Mesenchymal stem cell (in vitro differentiated cells and primary cell): ENCODE measurements at regions not wholly inside any gene's neighbourhood (a gene's known extent, or its start where the extent isn't known, plus 50 kb on each side); places are given as distances from the start of the nearest gene placed in this dataset.

ENCODE experiments used
- DNase-seq: peaks from one replicate; pipeline ENCODE4 v3.0.0-alpha.2; 2013
- H2AFZ ChIP-seq: one replicate; pipeline ENCODE4 v1.6.1; 2013; ENCODE audit warnings: low read depth, mild to moderate bottlenecking, control low read depth, inconsistent platforms, low read length, moderate library complexity
- H2AK5ac ChIP-seq: 2 replicates; pipeline ENCODE4 v1.6.1; 2013; ENCODE audit warnings: low read length, moderate library complexity, mild to moderate bottlenecking, inconsistent platforms; ENCODE audit not compliant: severe bottlenecking
- H2BK120ac ChIP-seq: one replicate; pipeline ENCODE4 v1.6.1; 2013; ENCODE audit warnings: low read depth, mild to moderate bottlenecking, inconsistent platforms, low read length, moderate library complexity
- H2BK12ac ChIP-seq, 2 experiments: one replicate each; pipeline ENCODE4 v1.6.1; 2013; ENCODE audit warnings: inconsistent platforms in 2 of 2, low read length in 2 of 2, mild to moderate bottlenecking in 2 of 2, moderate library complexity in 2 of 2, control low read depth in 1 of 2
- H2BK15ac ChIP-seq: one replicate; pipeline ENCODE4 v1.6.1; 2013; ENCODE audit warnings: mild to moderate bottlenecking, low read depth, inconsistent platforms; ENCODE audit not compliant: poor library complexity, severe bottlenecking
- H2BK5ac ChIP-seq: 2 replicates; pipeline ENCODE4 v1.6.1; 2013; ENCODE audit warnings: low read depth, mild to moderate bottlenecking, low read length, control low read depth, inconsistent platforms; ENCODE audit not compliant: poor library complexity, severe bottlenecking
- H3K14ac ChIP-seq, 2 experiments: one replicate each; pipeline ENCODE4 v1.6.1; 2013; ENCODE audit warnings: inconsistent platforms in 2 of 2, low read length in 2 of 2, control low read depth in 1 of 2, mild to moderate bottlenecking in 1 of 2, moderate library complexity in 1 of 2
- H3K18ac ChIP-seq, 2 experiments: one replicate each; pipeline ENCODE4 v1.6.1; 2013; ENCODE audit warnings: inconsistent platforms in 2 of 2, low read length in 2 of 2, control low read depth in 1 of 2, low read depth in 1 of 2, mild to moderate bottlenecking in 1 of 2
- H3K23ac ChIP-seq, 2 experiments: one replicate each; pipeline ENCODE4 v1.6.1; 2013; ENCODE audit warnings: inconsistent platforms in 2 of 2, low read length in 2 of 2, mild to moderate bottlenecking in 2 of 2, moderate library complexity in 2 of 2, control low read depth in 1 of 2
- H3K27ac ChIP-seq: 2 replicates; pipeline ENCODE4 v1.5.1; 2013; ENCODE audit warnings: mild to moderate bottlenecking, moderate library complexity, low read length, control low read depth, inconsistent platforms; ENCODE audit not compliant: poor library complexity, severe bottlenecking
- H3K27me3 ChIP-seq, 2 experiments: 2 replicates each; pipeline versions ENCODE4 v1.6.1 to v1.7.0; 2013; ENCODE audit warnings: low read length in 2 of 2, mild to moderate bottlenecking in 2 of 2, moderate library complexity in 2 of 2, control low read depth in 1 of 2, inconsistent platforms in 1 of 2; ENCODE audit not compliant: control insufficient read depth in 1 of 2, insufficient read depth in 1 of 2
- H3K36me3 ChIP-seq, 2 experiments: 2 replicates each; pipeline versions ENCODE4 v1.6.1 to v1.7.0; 2013; ENCODE audit warnings: low read length in 2 of 2, control low read depth in 1 of 2, inconsistent platforms in 1 of 2, low read depth in 1 of 2, mild to moderate bottlenecking in 1 of 2; ENCODE audit not compliant: insufficient read depth in 2 of 2, control insufficient read depth in 1 of 2
- H3K4ac ChIP-seq, 2 experiments: one replicate each; pipeline ENCODE4 v1.6.1; 2013; ENCODE audit warnings: inconsistent platforms in 2 of 2, low read length in 2 of 2, mild to moderate bottlenecking in 2 of 2, moderate library complexity in 2 of 2, control low read depth in 1 of 2, low read depth in 1 of 2
- H3K4me1 ChIP-seq: 2 replicates; pipeline ENCODE4 v1.6.1; 2013; ENCODE audit warnings: low read depth, low read length, control low read depth; ENCODE audit not compliant: control insufficient read depth, insufficient read depth
- H3K4me2 ChIP-seq: 2 replicates; pipeline ENCODE4 v1.6.1; 2013; ENCODE audit warnings: low read length, mild to moderate bottlenecking, inconsistent platforms; ENCODE audit not compliant: poor library complexity, severe bottlenecking
- H3K4me3 ChIP-seq, 2 experiments: 2 replicates each; pipeline versions ENCODE4 v1.5.1 to v1.7.0; 2013; ENCODE audit warnings: low read length in 2 of 2, mild to moderate bottlenecking in 2 of 2, control low read depth in 1 of 2, low read depth in 1 of 2; ENCODE audit not compliant: insufficient read depth in 1 of 2
- H3K79me1 ChIP-seq: replicated peaks from 2 replicates; pipeline ENCODE4 v1.6.1; 2013; ENCODE audit warnings: mild to moderate bottlenecking, control low read depth, low read length, inconsistent platforms; ENCODE audit not compliant: poor library complexity, severe bottlenecking
- H3K9ac ChIP-seq: 2 replicates; pipeline ENCODE4 v1.7.0; 2013; ENCODE audit warnings: mild to moderate bottlenecking, low read length, moderate library complexity
- H3K9me3 ChIP-seq: 2 replicates; pipeline ENCODE4 v1.7.0; 2013; ENCODE audit warnings: mild to moderate bottlenecking, low read length; ENCODE audit not compliant: control insufficient read depth
- H4K8ac ChIP-seq: one replicate; pipeline ENCODE4 v1.6.1; 2013; ENCODE audit warnings: inconsistent platforms, mild to moderate bottlenecking, low read length, moderate library complexity
- H4K91ac ChIP-seq: one replicate; pipeline ENCODE4 v1.6.1; 2013; ENCODE audit warnings: mild to moderate bottlenecking, low read length, inconsistent platforms
- WGBS: methylation state at CpG from one replicate; pipeline ENCODE4 v1.1.7; 2013; ENCODE audit warnings: mixed read lengths; 5-methylcytosine and 5-hydroxymethylcytosine counted together

DNA sequence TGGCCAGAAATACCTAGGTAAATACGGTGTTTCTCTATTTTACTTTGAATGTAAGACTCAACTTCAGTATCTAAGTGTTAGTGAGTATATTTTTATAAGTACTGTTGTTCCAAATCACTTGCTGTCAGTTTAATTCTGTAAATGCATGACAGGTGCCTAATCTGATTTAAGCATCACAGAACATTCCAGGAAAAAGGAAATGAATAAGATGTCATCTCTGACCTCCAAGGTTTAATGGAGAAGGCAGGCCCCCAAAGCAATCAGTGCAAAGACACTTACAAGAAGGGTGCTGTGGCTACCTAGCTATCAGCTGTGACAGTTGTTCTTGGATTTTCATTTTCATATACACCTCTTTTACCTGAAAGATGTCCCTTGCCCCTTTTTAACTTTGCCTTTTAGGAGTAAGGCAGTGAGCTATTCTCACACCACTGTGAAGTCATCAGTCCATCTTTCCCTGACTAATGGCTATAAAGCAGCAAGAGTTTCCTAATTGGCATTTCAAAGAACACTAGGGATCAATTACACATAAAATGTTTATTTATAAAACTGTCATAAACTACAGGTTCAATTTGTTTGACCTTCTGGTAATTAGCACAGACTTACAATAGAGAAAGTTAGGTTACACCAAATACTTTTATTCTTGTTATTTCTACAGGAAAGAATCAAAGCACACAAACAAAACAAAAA lies 427.6 kb downstream of the SPRY2 start:
- no peak overlapping the region for H3K18ac ChIP-seq

DNA sequence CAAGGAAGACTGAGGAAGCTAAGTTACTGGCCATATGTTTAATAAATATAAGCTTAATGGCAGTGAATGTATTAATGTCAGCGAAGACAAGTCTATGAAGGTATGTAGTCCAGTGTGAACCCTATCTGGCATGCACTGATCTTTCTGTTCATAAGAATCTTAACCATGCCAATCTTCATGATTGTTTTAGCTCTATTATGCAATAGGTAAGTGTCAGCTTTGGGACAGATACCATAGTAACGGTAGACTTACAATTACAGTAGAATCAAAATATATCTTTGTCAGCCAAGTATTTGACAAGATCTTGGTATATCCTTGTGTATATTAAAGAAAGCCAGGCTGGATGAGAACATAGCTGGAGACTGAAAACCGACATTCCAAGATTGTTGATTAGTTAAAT lies 428.5 kb downstream of the SPRY2 start:
- Histone ChIP-seq H3K9me3 (no peaks in the 10 kb centered on the region), H3K27ac (no peak overlapping the region), H3K18ac (no peak overlapping the region)

More for the DNA sequence above, 427.6 kb downstream of the SPRY2 start:
- Histone ChIP-seq H4K8ac (no peak overlapping the region), H4K91ac (no peak overlapping the region), H3K4me1 (peaks cover 2% of the 10 kb centered on the region), H2BK120ac (no peak overlapping the region), H3K4me2 (no peak overlapping the region), H2AFZ (no peak overlapping the region), H3K27ac (no peak overlapping the region), H2BK15ac (no peak overlapping the region), H2BK5ac (no peak overlapping the region), H3K27me3 (no peaks in the 10 kb centered on the region), H2AK5ac (no peak overlapping the region), H3K9me3 (no peaks in the 10 kb centered on the region), H2BK12ac (no peak overlapping the region), H3K36me3 (no peaks in the 10 kb centered on the region), H3K14ac (no peak overlapping the region), H3K4me3 (no peak overlapping the region), H3K9ac (no peak overlapping the region), H3K23ac (no peak overlapping the region), H3K79me1 (no peaks in the 10 kb centered on the region), H3K4ac (no peak overlapping the region)
- no CpG with 5 or more reads among the region's 1 CpG for WGBS
- DNase-seq = no peak

DNA sequence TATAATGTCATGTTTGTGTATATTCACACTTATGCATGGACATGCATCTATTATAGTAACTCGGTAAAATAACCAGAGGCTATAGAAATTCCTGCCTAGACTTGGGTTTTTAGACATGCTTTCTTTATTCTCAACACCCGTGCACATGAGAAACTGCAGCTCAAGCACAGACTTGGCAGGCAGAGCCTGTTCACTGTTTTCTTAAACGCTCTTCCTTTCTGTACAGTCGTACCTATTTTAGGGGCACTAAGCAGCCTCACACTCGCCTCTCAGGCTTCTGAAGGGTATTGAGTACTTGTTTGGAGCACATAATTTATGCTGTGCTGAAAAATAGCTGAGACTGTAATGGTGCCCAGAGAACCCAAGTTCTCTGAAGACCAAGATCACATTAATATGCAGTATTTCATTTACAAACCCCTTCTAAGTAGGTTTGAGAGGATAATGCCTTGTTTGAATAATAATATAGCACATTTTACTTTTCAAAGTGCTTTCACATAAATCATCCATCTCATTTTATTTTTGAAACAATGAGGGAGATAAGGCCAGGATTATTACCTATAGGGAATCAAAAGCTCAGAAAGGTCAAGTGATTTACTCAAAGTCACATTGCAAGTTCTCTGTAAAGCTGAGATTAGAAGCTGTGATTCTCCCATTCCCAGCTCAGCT lies 429.9 kb downstream of the SPRY2 start:
- no peak overlapping the region for H2AFZ ChIP-seq
- no peak overlapping the region for H4K8ac ChIP-seq
- no peak overlapping the region for H3K23ac ChIP-seq
- no peaks in the 10 kb centered on the region for H3K9me3 ChIP-seq
- no peak overlapping the region for H4K91ac ChIP-seq
- H3K18ac ChIP-seq = no peak overlapping the region
- H3K4me3 ChIP-seq = no peak overlapping the region
- H3K4me1 ChIP-seq = peaks cover 2% of the 10 kb centered on the region
- 87% methylated on average over 4 of the region's 5 CpGs for WGBS
- no peaks in the 10 kb centered on the region for H3K27me3 ChIP-seq
- no peak overlapping the region for H3K4me2 ChIP-seq
- no peak overlapping the region for H3K4ac ChIP-seq
- no peak overlapping the region for H2BK5ac ChIP-seq
- DNase-seq = no peak
- H3K27ac ChIP-seq = no peak overlapping the region
- H2BK15ac ChIP-seq = no peak overlapping the region
- no peaks in the 10 kb centered on the region for H3K36me3 ChIP-seq
- no peak overlapping the region for H2BK120ac ChIP-seq
- H3K79me1 ChIP-seq = no peaks in the 10 kb centered on the region
- no peak overlapping the region for H2AK5ac ChIP-seq
- H3K14ac ChIP-seq = no peak overlapping the region
- H2BK12ac ChIP-seq = no peak overlapping the region
- H3K9ac ChIP-seq = no peak overlapping the region

More for the DNA sequence above, 428.5 kb downstream of the SPRY2 start:
- H2AK5ac ChIP-seq = no peak overlapping the region
- no peak overlapping the region for H2AFZ ChIP-seq
- no peak overlapping the region for H3K14ac ChIP-seq
- no peak overlapping the region for H4K91ac ChIP-seq
- DNase-seq = no peak
- no peak overlapping the region for H3K4me2 ChIP-seq
- H3K4me1 ChIP-seq = peaks cover 2% of the 10 kb centered on the region
- H2BK15ac ChIP-seq = no peak overlapping the region
- H3K79me1 ChIP-seq = no peaks in the 10 kb centered on the region
- H3K4me3 ChIP-seq = no peak overlapping the region
- no peak overlapping the region for H2BK12ac ChIP-seq
- no peak overlapping the region for H2BK5ac ChIP-seq
- H3K36me3 ChIP-seq = no peaks in the 10 kb centered on the region
- H2BK120ac ChIP-seq = no peak overlapping the region
- 95% methylated on average over 2 of the region's 3 CpGs for WGBS
- no peak overlapping the region for H3K9ac ChIP-seq
- H3K27me3 ChIP-seq = no peaks in the 10 kb centered on the region
- no peak overlapping the region for H4K8ac ChIP-seq
- no peak overlapping the region for H3K4ac ChIP-seq
- H3K23ac ChIP-seq = no peak overlapping the region

DNA sequence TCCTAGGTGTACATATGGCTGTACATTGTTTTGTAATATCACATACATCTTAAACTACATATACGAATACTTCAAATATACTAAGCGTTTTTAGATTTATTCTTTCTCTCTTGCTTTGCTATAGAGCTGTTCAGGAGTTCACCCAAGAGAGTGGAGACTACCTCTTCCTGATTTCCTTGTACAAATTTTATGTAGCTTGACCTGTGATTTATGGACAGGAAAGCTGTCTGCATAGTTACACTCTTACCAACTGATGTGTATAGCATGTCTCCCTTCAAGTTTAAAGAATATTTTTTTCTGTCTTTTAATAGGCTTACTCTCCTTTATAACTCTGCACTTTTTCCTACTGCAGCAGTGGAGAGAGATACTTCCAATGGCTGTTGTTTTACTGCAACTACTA lies 428.7 kb downstream of the NDFIP2 start:
- Histone ChIP-seq H2BK5ac (no peak overlapping the region), H3K79me1 (no peaks in the 10 kb centered on the region), H3K9ac (no peak overlapping the region), H3K27me3 (no peaks in the 10 kb centered on the region), H3K36me3 (no peaks in the 10 kb centered on the region), H3K4me2 (no peak overlapping the region), H3K23ac (no peak overlapping the region), H2BK120ac (no peak overlapping the region), H3K9me3 (no peaks in the 10 kb centered on the region), H3K4me1 (peaks cover 2% of the 10 kb centered on the region), H3K27ac (peak overlapping the region; percentile 30), H2BK15ac (no peak overlapping the region), H3K18ac (no peak overlapping the region), H2AFZ (no peak overlapping the region), H2BK12ac (no peak overlapping the region), H4K8ac (no peak overlapping the region), H2AK5ac (no peak overlapping the region), H3K4ac (no peak overlapping the region), H3K4me3 (no peak overlapping the region), H3K14ac (no peak overlapping the region), H4K91ac (no peak overlapping the region)
- 92% methylated on average over 2 of the region's 2 CpGs for WGBS
- no peak for DNase-seq
